ENCODE measurements at regions not wholly inside any gene's neighbourhood (a gene's known extent, or its start where the extent isn't known, plus 50 kb on each side); places are given as distances from the start of the nearest gene placed in this dataset.

GRCh38 chr4:12576409-12576808 lies 907.7 kb downstream of the RAB28 start:
- TF ChIP-seq POLR2A (IDR thresholded peaks at IDR 0.05) = no peak
- TF ChIP-seq POLR2AphosphoS5 (IDR thresholded peaks at IDR 0.05) = no peak
